CD1c-positive myeloid dendritic cell (primary cell): ENCODE measurements at regions not wholly inside any gene's neighbourhood (a gene's known extent, or its start where the extent isn't known, plus 50 kb on each side); places are given as distances from the start of the nearest gene placed in this dataset.
"Not testable (repeated sequence)": the region's sequence is repeated elsewhere in the genome, so short reads cannot be mapped to it uniquely, and the experiment has no call there.

ENCODE experiments used
- DNase-seq: peaks from one replicate; pipeline ENCODE4 v3.0.0-alpha.2; 2016; ENCODE audit errors: extremely low spot score

- no peak for DNase-seq
Measured at GRCh38 chr4:18756671-18757070, 735.1 kb upstream of the LCORL start.

- DNase-seq = no peak
Measured at GRCh38 chr4:18754180-18754579, 732.6 kb upstream of the LCORL start.

GRCh38 chr4:18751083-18751482 lies 729.5 kb upstream of the LCORL start:
- DNase-seq = no peak

GRCh38 chr4:18749391-18749790 lies 727.8 kb upstream of the LCORL start:
- no peak for DNase-seq

- no peak for DNase-seq
Measured at GRCh38 chr4:18736551-18736950, 715.0 kb upstream of the LCORL start.

- DNase-seq = no peak
Measured at GRCh38 chr4:18735740-18736268, 714.2 kb upstream of the LCORL start.

- no peak for DNase-seq
Measured at GRCh38 chr4:18734405-18734804, 712.9 kb upstream of the LCORL start.

- DNase-seq = no peak
Measured at GRCh38 chr4:18733961-18734360, 712.4 kb upstream of the LCORL start.

- no peak for DNase-seq
Measured at GRCh38 chr4:18722748-18723191, 701.2 kb upstream of the LCORL start.

GRCh38 chr4:18698119-18698883 lies 676.7 kb upstream of the LCORL start:
- DNase-seq = no peak

- DNase-seq = no peak
Measured at GRCh38 chr4:18695733-18696527, 674.4 kb upstream of the LCORL start.

GRCh38 chr4:18691431-18692200 lies 670.1 kb upstream of the LCORL start:
- DNase-seq = no peak

GRCh38 chr4:18690291-18690955 lies 668.9 kb upstream of the LCORL start:
- no peak for DNase-seq

GRCh38 chr4:18689308-18690115 lies 668.0 kb upstream of the LCORL start:
- DNase-seq = peak; percentile 40

- DNase-seq = not testable (repeated sequence)
Measured at GRCh38 chr4:18688351-18688750, 666.8 kb upstream of the LCORL start.

GRCh38 chr4:18686338-18687037 lies 664.9 kb upstream of the LCORL start:
- DNase-seq = no peak

GRCh38 chr4:18684932-18685331 lies 663.4 kb upstream of the LCORL start:
- no peak for DNase-seq

GRCh38 chr4:18676526-18676915 lies 655.0 kb upstream of the LCORL start:
- no peak for DNase-seq

GRCh38 chr4:18675586-18676525 lies 654.3 kb upstream of the LCORL start:
- DNase-seq = no peak
